ENCODE measurements at regions not wholly inside any gene's neighbourhood (a gene's known extent, or its start where the extent isn't known, plus 50 kb on each side); places are given as distances from the start of the nearest gene placed in this dataset.

DNA sequence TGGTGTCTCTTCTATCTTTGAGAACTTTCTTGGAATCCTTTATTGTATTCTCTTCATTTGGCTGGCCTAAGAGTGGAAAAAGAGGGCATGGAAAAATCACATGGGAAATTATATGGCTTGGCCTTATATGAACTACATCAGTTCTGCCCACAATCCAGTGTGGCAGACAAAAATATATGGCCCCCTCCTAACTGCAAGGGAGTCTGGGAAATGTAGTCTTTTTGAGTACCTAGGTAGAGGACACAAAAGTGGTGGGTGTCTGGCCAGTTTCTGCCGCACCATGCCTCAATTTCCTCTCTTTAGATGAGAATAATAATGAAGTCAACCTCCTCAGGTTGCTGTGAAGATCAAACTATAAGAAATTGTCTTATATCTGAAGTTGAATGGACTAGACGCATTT lies 109.3 kb downstream of the SCP2D1 start:
- no peaks in the 10 kb centered on the region for H3K36me3 ChIP-seq
- H3K27me3 ChIP-seq: no peaks in the 10 kb centered on the region
- H3K27ac ChIP-seq: no peak overlapping the region
- ATAC-seq (no peak), DNase-seq (no peak)
- H3K4me1 ChIP-seq: no peaks in the 10 kb centered on the region
- H3K4me3 ChIP-seq: no peak overlapping the region
- intact Hi-C loops (cut with DNase I): no loop called here
- no peaks in the 10 kb centered on the region for H3K9me3 ChIP-seq
- TF ChIP-seq CTCF (IDR thresholded peaks at IDR 0.05): no peak

GRCh38 chr20:18926965-18927364 lies 113.4 kb downstream of the SCP2D1 start:
- Histone ChIP-seq H3K4me3 (no peak overlapping the region), H3K27ac (no peak overlapping the region), H3K9me3 (no peaks in the 10 kb centered on the region), H3K4me1 (no peaks in the 10 kb centered on the region), H3K27me3 (no peaks in the 10 kb centered on the region), H3K36me3 (no peaks in the 10 kb centered on the region)
- intact Hi-C loops (cut with DNase I): no loop called here
- DNase-seq: no peak
- ATAC-seq: no peak
- TF ChIP-seq CTCF (IDR thresholded peaks at IDR 0.05): no peak

DNA sequence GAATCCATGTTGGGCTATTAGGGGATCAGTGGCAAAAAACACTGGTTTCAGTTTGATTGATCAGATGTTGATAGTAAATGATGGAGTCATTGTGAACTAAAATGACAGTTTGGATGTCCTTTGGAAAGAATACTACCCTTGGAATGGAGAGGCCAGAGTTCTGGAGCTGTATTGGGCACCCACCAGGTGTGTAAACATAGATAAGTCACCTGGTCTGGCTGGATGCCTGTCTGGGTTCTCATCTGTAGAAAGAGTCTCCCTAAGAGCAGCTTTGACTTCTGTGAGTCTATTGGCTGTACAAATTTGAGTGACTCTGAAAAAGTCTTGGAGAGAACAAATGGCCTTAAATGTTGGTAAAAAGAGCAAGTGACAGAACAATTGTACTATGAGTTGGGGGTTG lies 115.0 kb downstream of the SCP2D1 start:
- Histone ChIP-seq H3K4me3 (no peak overlapping the region), H3K36me3 (no peaks in the 10 kb centered on the region), H3K27ac (no peak overlapping the region), H3K9me3 (no peaks in the 10 kb centered on the region), H3K4me1 (no peaks in the 10 kb centered on the region), H3K27me3 (no peaks in the 10 kb centered on the region)
- ATAC-seq (no peak), DNase-seq (no peak)
- intact Hi-C loops (cut with DNase I): no loop called here
- TF ChIP-seq CTCF (IDR thresholded peaks at IDR 0.05): no peak

DNA sequence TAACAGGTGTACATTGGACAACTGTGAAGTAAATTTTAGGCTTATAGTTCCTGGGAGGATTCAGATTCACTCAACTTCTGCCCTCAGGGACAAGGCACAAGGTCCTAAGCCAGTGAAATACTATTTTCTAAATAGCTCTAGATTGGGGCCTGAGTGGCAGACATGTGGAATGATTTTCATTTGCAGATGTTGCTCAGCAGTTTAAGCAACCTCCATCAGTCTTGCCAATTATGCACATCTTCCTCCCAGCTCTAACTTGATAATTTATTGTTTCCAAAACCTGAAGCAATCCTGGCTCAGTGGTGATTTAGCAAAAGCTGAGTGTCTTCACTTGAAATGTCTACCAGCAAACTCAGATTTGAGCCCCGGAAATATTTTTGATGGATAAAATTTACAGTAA lies 116.2 kb downstream of the SCP2D1 start:
- intact Hi-C loops (cut with DNase I): no loop called here
- Histone ChIP-seq H3K9me3 (no peaks in the 10 kb centered on the region), H3K4me1 (no peaks in the 10 kb centered on the region), H3K4me3 (no peak overlapping the region), H3K27ac (no peak overlapping the region), H3K27me3 (no peaks in the 10 kb centered on the region), H3K36me3 (no peaks in the 10 kb centered on the region)
- DNase-seq (no peak), ATAC-seq (no peak)
- TF ChIP-seq CTCF (IDR thresholded peaks at IDR 0.05): no peak

GRCh38 chr20:18943542-18943941 lies 130.0 kb downstream of the SCP2D1 start:
- ATAC-seq (no peak), DNase-seq (no peak)
- Histone ChIP-seq H3K27me3 (no peaks in the 10 kb centered on the region), H3K27ac (no peak overlapping the region), H3K9me3 (no peaks in the 10 kb centered on the region), H3K36me3 (no peaks in the 10 kb centered on the region), H3K4me1 (no peaks in the 10 kb centered on the region), H3K4me3 (no peak overlapping the region)
- TF ChIP-seq CTCF (IDR thresholded peaks at IDR 0.05): no peak
- intact Hi-C loops (cut with DNase I): no loop called here

Data from left lung (tissue), 4 donors.